Skeletal muscle tissue (tissue), 3 donors: ENCODE measurements at regions not wholly inside any gene's neighbourhood (a gene's known extent, or its start where the extent isn't known, plus 50 kb on each side); places are given as distances from the start of the nearest gene placed in this dataset.

Source experiments
- H3K27ac ChIP-seq: one replicate; pipeline ENCODE4 v1.7.0; 2013; ENCODE audit warnings: mild to moderate bottlenecking, low read depth, low read length, inconsistent platforms
- H3K27me3 ChIP-seq, 3 donors: one replicate each; pipeline ENCODE4 v1.7.0; 2013; ENCODE audit warnings: low read length in 3 of 3; ENCODE audit not compliant: control insufficient read depth in 3 of 3, insufficient read depth in 3 of 3
- H3K36me3 ChIP-seq, 3 donors: one replicate each; pipeline ENCODE4 v1.7.0; 2013; ENCODE audit warnings: low read length in 3 of 3; ENCODE audit not compliant: control insufficient read depth in 3 of 3, insufficient read depth in 3 of 3
- H3K4me1 ChIP-seq, 3 donors: one replicate each; pipeline ENCODE4 v1.7.0; 2013; ENCODE audit warnings: low read length in 3 of 3, mild to moderate bottlenecking in 3 of 3; ENCODE audit not compliant: control insufficient read depth in 3 of 3, insufficient read depth in 3 of 3
- H3K4me3 ChIP-seq, 3 donors: one replicate each; pipeline ENCODE4 v1.7.0; 2013; ENCODE audit warnings: low read length in 3 of 3
- H3K9ac ChIP-seq, 3 donors: one replicate each; pipeline ENCODE4 v1.7.0; 2013; ENCODE audit warnings: low read length in 3 of 3, mild to moderate bottlenecking in 3 of 3, moderate library complexity in 2 of 3, low read depth in 1 of 3
- H3K9me3 ChIP-seq, 3 donors: one replicate each; pipeline ENCODE4 v1.7.0; 2013; ENCODE audit warnings: low read length in 3 of 3; ENCODE audit not compliant: control insufficient read depth in 3 of 3
- donor health status: Osteomylitis.

DNA sequence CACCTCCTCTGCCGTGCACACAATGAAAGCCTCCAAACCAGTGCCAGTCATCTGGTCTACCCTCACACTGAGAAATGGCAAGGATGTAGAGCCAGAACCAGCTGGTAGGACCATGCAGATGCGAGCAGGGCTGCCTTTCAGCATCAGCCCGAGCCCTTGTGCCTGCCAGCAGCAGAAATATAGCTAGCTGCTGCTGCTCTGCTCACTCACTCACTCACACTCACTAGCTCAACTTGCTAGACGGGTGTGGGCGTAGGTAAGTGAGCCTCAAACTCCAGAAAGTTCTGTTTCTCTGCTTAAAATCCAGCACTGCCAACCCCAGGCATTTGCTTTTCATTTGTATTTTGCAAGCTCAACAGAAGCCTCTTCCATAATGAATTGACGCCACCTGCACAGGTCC is 114.0 kb downstream of the DRD1 start:
- no peak overlapping the region for H3K27ac ChIP-seq
- H3K36me3 ChIP-seq = no peaks in the 10 kb centered on the region
- no peak overlapping the region for H3K9ac ChIP-seq
- peaks cover 0 to 8% (median 0%) of the 10 kb centered on the region in 3 donors for H3K9me3 ChIP-seq
- no peak overlapping the region for H3K4me3 ChIP-seq
- H3K27me3 ChIP-seq = no peaks in the 10 kb centered on the region
- no peaks in the 10 kb centered on the region for H3K4me1 ChIP-seq

DNA sequence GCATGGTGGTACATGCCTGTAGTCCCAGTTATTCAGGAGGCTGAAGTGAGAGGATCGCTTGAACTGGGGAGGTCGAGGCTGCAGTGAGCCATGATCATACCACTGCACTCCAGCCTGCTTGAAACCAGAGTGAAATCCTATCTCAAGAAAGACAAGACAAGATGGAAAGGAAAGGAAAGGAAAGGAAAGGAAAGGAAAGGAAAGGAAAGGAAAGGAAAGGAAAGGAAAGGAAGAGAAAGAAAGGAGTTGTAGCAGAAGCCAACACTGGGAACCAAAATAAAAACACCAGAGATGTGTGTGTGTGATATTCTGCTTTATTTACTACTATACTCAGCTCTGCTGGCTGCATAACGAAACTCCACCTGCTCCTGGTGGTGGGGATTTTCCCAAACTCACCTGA is 115.3 kb downstream of the DRD1 start:
- H3K36me3 ChIP-seq = no peaks in the 10 kb centered on the region
- no peak overlapping the region for H3K4me3 ChIP-seq
- H3K27ac ChIP-seq = no peak overlapping the region
- no peak overlapping the region for H3K9ac ChIP-seq
- no peaks in the 10 kb centered on the region for H3K4me1 ChIP-seq
- peaks cover 0 to 6% (median 0%) of the 10 kb centered on the region in 3 donors for H3K9me3 ChIP-seq
- H3K27me3 ChIP-seq = no peaks in the 10 kb centered on the region

DNA sequence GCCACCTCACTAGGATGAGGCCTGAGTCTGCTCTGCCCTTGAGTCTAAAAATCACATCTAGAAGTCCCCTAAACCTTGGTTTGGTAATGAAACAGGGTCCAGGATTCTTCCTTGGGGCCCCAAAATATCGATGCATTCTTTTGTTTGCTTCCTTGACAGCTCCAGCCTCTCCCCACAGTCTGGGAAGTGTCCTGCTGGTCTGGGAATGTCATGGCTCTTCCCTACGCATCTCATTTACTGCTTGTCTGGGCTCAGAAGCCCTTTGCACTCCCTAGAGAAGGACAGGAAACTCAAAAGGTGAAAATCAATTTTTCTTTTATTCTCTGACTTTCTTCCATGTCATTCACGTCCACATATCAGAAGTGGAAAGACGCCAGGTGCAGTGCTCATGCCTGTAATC is 115.8 kb downstream of the DRD1 start:
- Histone ChIP-seq H3K27me3 (no peaks in the 10 kb centered on the region), H3K4me1 (no peaks in the 10 kb centered on the region)

DNA sequence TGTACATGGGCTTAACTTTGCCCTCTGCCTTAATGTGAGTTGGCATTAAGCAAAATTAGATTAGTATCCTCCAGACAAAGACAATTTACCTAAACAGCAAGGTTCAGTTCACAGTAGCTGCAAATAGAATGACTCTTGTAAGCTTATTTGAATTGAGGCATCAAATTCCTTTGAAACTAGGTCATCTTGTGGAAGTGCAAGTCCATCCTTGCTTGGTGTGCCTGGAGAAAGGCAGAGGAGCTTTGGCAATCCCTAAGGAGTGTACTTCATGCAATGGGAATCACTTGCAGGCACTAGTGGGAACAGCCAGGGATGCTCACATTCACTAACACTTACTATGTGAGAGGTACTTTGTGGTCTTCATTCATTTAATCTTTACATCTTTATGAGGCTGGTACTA is 118.3 kb downstream of the DRD1 start:
- Histone ChIP-seq H3K9me3 (no peaks in the 10 kb centered on the region), H3K9ac (no peak overlapping the region), H3K4me3 (no peak overlapping the region)

More for the DNA sequence above, 115.8 kb downstream of the DRD1 start:
- H3K9me3 ChIP-seq = peaks cover 0 to 6% (median 0%) of the 10 kb centered on the region in 3 donors
- no peak overlapping the region for H3K9ac ChIP-seq
- H3K4me3 ChIP-seq = no peak overlapping the region
- no peak overlapping the region for H3K27ac ChIP-seq
- H3K36me3 ChIP-seq = no peaks in the 10 kb centered on the region

DNA sequence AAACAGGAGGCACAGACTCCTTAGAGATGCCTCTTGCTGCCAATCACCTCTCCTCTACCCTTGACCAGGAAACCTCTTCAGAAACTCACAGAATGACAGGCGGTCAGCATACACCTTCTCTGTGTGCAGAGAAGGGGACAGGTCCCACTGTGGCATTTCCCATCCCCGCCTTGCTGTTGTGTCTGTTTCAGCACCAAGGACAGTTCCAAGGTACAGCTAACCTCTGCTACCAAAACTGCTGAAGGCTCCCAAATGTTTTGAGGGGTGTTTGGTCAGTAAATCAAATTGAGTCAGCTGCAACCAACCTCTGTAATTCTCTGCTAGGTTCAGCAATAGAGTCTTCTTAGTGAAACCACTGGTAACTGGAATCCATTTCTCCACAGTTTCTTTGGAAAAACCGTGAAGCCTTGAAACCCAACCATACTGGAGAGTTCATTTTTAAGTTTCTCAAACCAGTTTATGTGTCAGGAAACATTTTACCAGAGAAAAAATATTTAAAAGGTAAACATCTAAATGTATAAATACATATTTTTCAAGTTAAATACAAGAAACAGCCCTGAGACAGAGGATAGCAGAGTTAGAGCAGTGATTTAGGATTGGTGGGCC is 122.0 kb downstream of the DRD1 start:
- Histone ChIP-seq H3K27me3 (no peaks in the 10 kb centered on the region), H3K36me3 (no peaks in the 10 kb centered on the region), H3K9me3 (no peaks in the 10 kb centered on the region), H3K4me3 (no peak overlapping the region), H3K27ac (no peak overlapping the region), H3K4me1 (no peaks in the 10 kb centered on the region), H3K9ac (no peak overlapping the region)

More for the DNA sequence above, 118.3 kb downstream of the DRD1 start:
- no peaks in the 10 kb centered on the region for H3K36me3 ChIP-seq
- H3K27ac ChIP-seq = no peak overlapping the region
- H3K27me3 ChIP-seq = no peaks in the 10 kb centered on the region
- H3K4me1 ChIP-seq = no peaks in the 10 kb centered on the region

DNA sequence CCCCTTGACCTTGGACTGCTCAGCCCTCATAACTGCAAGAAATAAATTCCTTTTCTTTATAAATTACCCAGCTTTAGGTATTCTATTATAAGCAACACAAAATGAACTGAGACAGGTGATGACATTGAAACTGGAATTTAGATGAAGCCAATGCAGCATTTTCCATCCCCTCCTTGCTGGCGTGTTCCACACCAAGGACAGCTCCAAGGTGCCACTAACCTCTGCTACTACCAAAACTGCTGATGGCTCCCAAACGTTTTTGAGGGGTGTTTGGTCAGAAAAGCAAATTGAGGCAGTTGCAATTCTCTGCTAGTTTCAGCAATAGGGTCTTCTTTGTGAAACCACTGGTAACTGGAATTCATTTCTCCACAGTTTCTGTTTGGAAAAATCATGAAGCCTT is 124.8 kb downstream of the DRD1 start:
- Histone ChIP-seq H3K9me3 (no peaks in the 10 kb centered on the region), H3K27me3 (no peaks in the 10 kb centered on the region), H3K27ac (no peak overlapping the region), H3K4me3 (no peak overlapping the region), H3K4me1 (no peaks in the 10 kb centered on the region), H3K36me3 (no peaks in the 10 kb centered on the region), H3K9ac (no peak overlapping the region)

DNA sequence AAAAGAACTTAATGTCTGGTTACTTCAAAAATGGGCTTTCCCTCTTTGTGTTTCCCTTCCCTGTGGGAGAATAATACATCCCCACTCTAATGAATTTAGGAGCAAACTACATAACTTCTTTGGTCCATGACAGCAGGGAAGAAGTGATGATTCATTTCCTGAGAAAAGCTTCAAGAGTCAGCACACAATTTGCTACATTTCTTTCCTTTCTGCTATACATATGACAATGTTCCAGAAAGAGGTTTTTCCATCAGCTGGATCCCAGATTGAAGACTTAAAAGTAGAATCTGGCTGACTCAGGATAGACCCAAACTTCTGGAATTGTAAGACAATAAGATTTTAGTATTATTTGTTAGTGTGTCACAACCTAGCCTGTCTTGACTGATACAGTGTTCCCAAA is 126.1 kb downstream of the DRD1 start:
- Histone ChIP-seq H3K9me3 (no peaks in the 10 kb centered on the region), H3K27me3 (no peaks in the 10 kb centered on the region), H3K9ac (no peak overlapping the region), H3K36me3 (no peaks in the 10 kb centered on the region), H3K4me1 (no peaks in the 10 kb centered on the region), H3K27ac (no peak overlapping the region), H3K4me3 (no peak overlapping the region)

DNA sequence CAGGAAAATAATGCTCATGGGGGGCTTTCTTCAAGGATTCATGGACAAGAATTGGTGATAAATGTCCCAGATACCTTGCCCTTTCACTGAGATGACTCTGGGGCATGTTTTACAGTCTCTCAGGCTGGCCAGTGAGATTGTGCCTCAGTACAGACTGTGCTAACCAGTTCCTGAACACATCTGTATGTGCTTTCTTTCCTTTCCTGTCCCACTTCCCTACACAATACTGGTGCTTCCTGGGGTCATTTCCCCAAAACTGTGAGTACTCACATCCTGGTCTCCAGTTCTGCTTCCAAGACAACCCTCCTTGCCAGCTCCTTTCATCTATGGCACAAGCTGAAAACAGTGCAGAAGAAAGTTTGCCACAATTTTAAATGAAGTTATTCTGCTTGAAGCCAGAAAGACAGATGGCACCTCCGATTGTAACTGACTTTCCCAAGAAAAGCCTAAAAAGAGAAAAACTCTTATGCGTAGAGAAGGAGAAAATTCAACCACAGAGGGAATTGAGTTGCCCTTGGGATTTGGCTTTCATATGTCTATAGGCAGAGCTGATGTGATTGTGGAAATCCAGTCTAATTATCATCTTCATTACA is 134.7 kb downstream of the DRD1 start:
- Histone ChIP-seq H3K4me3 (no peak overlapping the region), H3K27me3 (no peaks in the 10 kb centered on the region), H3K9ac (no peak overlapping the region), H3K36me3 (no peaks in the 10 kb centered on the region), H3K9me3 (no peaks in the 10 kb centered on the region), H3K4me1 (no peaks in the 10 kb centered on the region), H3K27ac (no peak overlapping the region)

DNA sequence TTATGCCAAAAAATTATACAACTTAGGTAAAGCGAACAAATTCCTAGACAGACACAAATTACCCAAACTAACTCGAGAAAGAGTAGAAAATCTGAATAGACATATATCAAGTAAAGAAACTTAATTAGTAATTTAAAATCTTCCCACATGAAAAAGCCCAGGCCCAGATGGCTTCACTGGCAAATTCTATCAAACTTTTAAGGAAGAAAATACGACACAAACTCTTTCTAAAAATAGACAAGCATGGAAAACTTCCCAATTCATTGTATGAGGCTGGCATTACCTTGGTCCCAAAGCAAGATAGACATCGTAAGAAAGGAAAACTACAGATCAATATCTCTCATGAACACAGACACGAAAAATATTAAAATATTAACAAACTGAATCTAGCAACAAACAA is 135.3 kb downstream of the DRD1 start:
- Histone ChIP-seq H3K9ac (no peak overlapping the region), H3K4me3 (no peak overlapping the region), H3K36me3 (no peaks in the 10 kb centered on the region), H3K9me3 (no peaks in the 10 kb centered on the region), H3K27ac (no peak overlapping the region), H3K4me1 (no peaks in the 10 kb centered on the region), H3K27me3 (no peaks in the 10 kb centered on the region)

DNA sequence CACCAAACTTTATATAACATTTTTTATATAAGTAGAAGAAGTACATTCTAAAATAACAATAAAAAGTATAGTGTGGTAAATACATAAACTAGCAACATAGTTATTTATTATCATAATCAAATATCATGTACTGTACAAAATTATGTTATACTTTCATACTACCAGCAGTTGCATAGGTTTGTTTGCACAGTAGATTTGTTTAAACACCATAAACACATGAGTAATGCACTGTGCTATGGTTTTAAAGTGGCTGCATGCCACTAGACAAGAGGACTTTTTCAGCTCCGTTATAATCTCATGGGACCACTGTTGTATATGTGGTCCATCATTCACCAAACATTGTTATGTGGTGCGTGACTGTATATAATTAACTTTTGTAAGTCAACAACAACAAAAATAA is 137.6 kb downstream of the DRD1 start:
- no peaks in the 10 kb centered on the region for H3K9me3 ChIP-seq
- no peak overlapping the region for H3K27ac ChIP-seq
- no peak overlapping the region for H3K9ac ChIP-seq
- no peak overlapping the region for H3K4me3 ChIP-seq
- no peaks in the 10 kb centered on the region for H3K36me3 ChIP-seq
- H3K27me3 ChIP-seq = no peaks in the 10 kb centered on the region
- H3K4me1 ChIP-seq = no peaks in the 10 kb centered on the region
